Stimulated activated CD4-positive, alpha-beta T cell treated with anti-CD3 and anti-CD28 coated beads, Interleukin-15, amount 100 ng/mL, for 1 hour (primary cell): ENCODE measurements at regions not wholly inside any gene's neighbourhood (a gene's known extent, or its start where the extent isn't known, plus 50 kb on each side); places are given as distances from the start of the nearest gene placed in this dataset.
A peak's percentile ranks its signal among the peaks of the same experiment; 100 is the strongest.
"Not testable (repeated sequence)": the region's sequence is repeated elsewhere in the genome, so short reads cannot be mapped to it uniquely, and the experiment has no call there.

ENCODE experiments used
- DNase-seq, 2 donors: peaks; one replicate each; pipeline ENCODE4 v3.0.0-alpha.2; 2020; ENCODE audit warnings: low read depth in 1 of 2, low spot score in 1 of 2

- no peak for DNase-seq
These were observed 100.3 kb upstream of the SIRPG start for GRCh38 chr20:1757606-1758512.

GRCh38 chr20:1757072-1757471, 99.5 kb upstream of the SIRPG start:
- no peak for DNase-seq

- DNase-seq = no peak
These were observed 97.2 kb upstream of the SIRPG start for GRCh38 chr20:1754749-1755148.

GRCh38 chr20:1754306-1754705, 96.7 kb upstream of the SIRPG start:
- DNase-seq = no peak

GRCh38 chr20:1752045-1752444, 94.5 kb upstream of the SIRPG start:
- no peak for DNase-seq

- DNase-seq = no peak
These were observed 91.2 kb upstream of the SIRPG start for GRCh38 chr20:1748777-1749176.

GRCh38 chr20:1747953-1748577, 90.5 kb upstream of the SIRPG start:
- DNase-seq = no peak

- DNase-seq = not testable (repeated sequence)
These were observed 84.5 kb upstream of the SIRPG start for GRCh38 chr20:1742049-1742434.

GRCh38 chr20:1741309-1742048, 83.9 kb upstream of the SIRPG start:
- no peak for DNase-seq

GRCh38 chr20:1737134-1737533, 79.6 kb upstream of the SIRPG start:
- no peak for DNase-seq

- DNase-seq = no peak
These were observed 78.0 kb upstream of the SIRPG start for GRCh38 chr20:1735417-1736089.

GRCh38 chr20:1734269-1734858, 76.8 kb upstream of the SIRPG start:
- no peak for DNase-seq

- DNase-seq = peak in 1 of 2 donors; percentile 19
These were observed 74.3 kb upstream of the SIRPG start for GRCh38 chr20:1731828-1732375.

GRCh38 chr20:1730981-1731711, 73.6 kb upstream of the SIRPG start:
- DNase-seq = not testable (repeated sequence)

- DNase-seq = not testable (repeated sequence)
These were observed 69.7 kb upstream of the SIRPG start for GRCh38 chr20:1727303-1727702.

- DNase-seq = no peak
These were observed 67.3 kb upstream of the SIRPG start for GRCh38 chr20:1724901-1725300.

GRCh38 chr20:1722513-1723050, 65.0 kb upstream of the SIRPG start:
- DNase-seq = no peak

GRCh38 chr20:1721687-1722512, 64.3 kb upstream of the SIRPG start:
- no peak for DNase-seq
